Endothelial cell of umbilical vein (primary cell): ENCODE measurements at regions not wholly inside any gene's neighbourhood (a gene's known extent, or its start where the extent isn't known, plus 50 kb on each side); places are given as distances from the start of the nearest gene placed in this dataset.

Source experiments
- BruUV-seq: library from RNA; stranded (reverse); fragments of 400-500 nt; replicated peaks from 2 replicates; lab custom pipeline; 2021; lab: Mats Ljungman, UMichigan
- CTCF ChIA-PET: fragments of 300-600, 350-600 bp; sonication (Branson Sonifier 250); formaldehyde crosslinking; loops from one replicate; lab custom pipeline; 2021; ENCODE audit warnings: antibody characterized with exemption, inconsistent platforms; lab: Charles Lee
- POLR2A ChIA-PET: fragments of 300-600, 350-600 bp; sonication (Branson Sonifier 250); formaldehyde crosslinking; loops from one replicate; lab custom pipeline; 2021; ENCODE audit warnings: antibody characterized with exemption, inconsistent platforms; lab: Charles Lee
- DNase-seq: peaks from one replicate; pipeline ENCODE4 v3.0.0-alpha.2; 2011; ENCODE audit warnings: low read depth, low spot score
- FAIRE-seq: peaks from 2 replicates; lab custom pipeline; 2011; peaks lifted over from hg19 to GRCh38; lab: Jason Lieb, UNC
- H2AFZ ChIP-seq: 2 replicates; pipeline ENCODE4 v1.6.0; 2012; ENCODE audit warnings: low read depth, low read length, control low read depth, inconsistent platforms
- H3K27ac ChIP-seq: 2 replicates; pipeline ENCODE4 v1.5.1; 2011; ENCODE audit warnings: low read depth, mild to moderate bottlenecking, control low read depth, low read length, moderate library complexity; ENCODE audit not compliant: insufficient read depth
- H3K27me3 ChIP-seq, 2 experiments: 2 replicates each; pipeline versions ENCODE4 v1.6.0 to v1.6.1; 2011; ENCODE audit warnings: low read length in 2 of 2, mixed read lengths in 1 of 2; ENCODE audit not compliant: control insufficient read depth in 2 of 2, insufficient read depth in 2 of 2
- H3K36me3 ChIP-seq, 2 experiments: 2 replicates in 1 of 2; 3 replicates in 1 of 2; pipeline ENCODE4 v1.5.1; 2011; ENCODE audit warnings: low read length in 2 of 2, mild to moderate bottlenecking in 1 of 2, moderate library complexity in 1 of 2; ENCODE audit not compliant: control insufficient read depth in 2 of 2, insufficient read depth in 2 of 2; ENCODE audit errors: extremely low read depth in 1 of 2
- H3K4me1 ChIP-seq: 3 replicates; pipeline ENCODE4 v1.5.1; 2011; ENCODE audit warnings: mild to moderate bottlenecking, low read length; ENCODE audit not compliant: control insufficient read depth, insufficient read depth; ENCODE audit errors: extremely low read depth
- H3K4me2 ChIP-seq: 2 replicates; pipeline ENCODE4 v1.6.1; 2011; ENCODE audit warnings: low read length, control low read depth, mixed read lengths; ENCODE audit not compliant: insufficient read depth
- H3K4me3 ChIP-seq, 3 experiments: fragments of 200-600 bp in 1 of 3; sonication (generic), shearing (Covaris generic) in 1 of 3; replicated peaks in 1 of 3; 2 replicates each; pipeline ENCODE4 v1.5.1; 2011 to 2016; ENCODE audit warnings: control low read depth in 3 of 3, low read length in 3 of 3, mild to moderate bottlenecking in 2 of 3, inconsistent platforms in 1 of 3, low read depth in 1 of 3, moderate library complexity in 1 of 3; ENCODE audit not compliant: insufficient read depth in 1 of 3
- H3K79me2 ChIP-seq: 2 replicates; pipeline ENCODE4 v1.6.0; 2012; ENCODE audit warnings: low read length, inconsistent platforms; ENCODE audit not compliant: control insufficient read depth, insufficient read depth
- H3K9ac ChIP-seq: replicated peaks from 2 replicates; pipeline ENCODE3; 2011; ENCODE audit warnings: low read length, control low read depth; ENCODE audit not compliant: insufficient read depth; ENCODE audit errors: extremely low read depth
- H3K9me1 ChIP-seq: replicated peaks from 3 replicates; pipeline ENCODE4 v1.6.0; 2011; ENCODE audit warnings: mild to moderate bottlenecking, low read length; ENCODE audit not compliant: control insufficient read depth, insufficient read depth; ENCODE audit errors: extremely low read depth
- H3K9me3 ChIP-seq: replicated peaks from 2 replicates; pipeline ENCODE4 v1.5.1; 2012; ENCODE audit warnings: low read length, inconsistent platforms; ENCODE audit not compliant: control insufficient read depth, insufficient read depth
- H4K20me1 ChIP-seq: replicated peaks from 2 replicates; pipeline ENCODE3; 2011; ENCODE audit warnings: mild to moderate bottlenecking, low read length; ENCODE audit not compliant: control insufficient read depth, insufficient read depth; ENCODE audit errors: extremely low read depth
- FOS ChIP-seq: IDR thresholded peaks from 2 replicates; pipeline ENCODE4 v1.6.1; 2011; ENCODE audit warnings: mild to moderate bottlenecking, low read length, moderate library complexity, borderline replicate concordance; ENCODE audit not compliant: insufficient read depth
- GATA2 ChIP-seq: IDR thresholded peaks from 2 replicates; pipeline ENCODE4 v1.7.0; 2011; ENCODE audit warnings: low read depth, mild to moderate bottlenecking, moderate library complexity, mixed read lengths, low read length; ENCODE audit not compliant: insufficient read length, insufficient read depth
- POLR2A ChIP-seq: IDR thresholded peaks from 2 replicates; pipeline ENCODE4 v1.6.1; 2012; ENCODE audit warnings: low read depth, mild to moderate bottlenecking, control low read depth, low read length
- POLR2AphosphoS5 ChIP-seq: IDR thresholded peaks from 2 replicates; pipeline ENCODE4 v1.6.1; 2012; ENCODE audit warnings: low read depth, mild to moderate bottlenecking, control low read depth, low read length, moderate library complexity; ENCODE audit not compliant: insufficient read depth
- dilution Hi-C: fragments of 300-500 bp; cut with MboI; formaldehyde crosslinking; loops from one replicate; pipeline ENCODE4 v1.15.0; 2019; ENCODE audit warnings: low sequenced_read_pairs; ENCODE audit not compliant: extremely low pct_ligation_motif_present
- intact Hi-C: fragments of 100-400 bp; cut with micrococcal nuclease; formaldehyde crosslinking; loops from one replicate; pipeline ENCODE4 v1.10.0; 2022

DNA sequence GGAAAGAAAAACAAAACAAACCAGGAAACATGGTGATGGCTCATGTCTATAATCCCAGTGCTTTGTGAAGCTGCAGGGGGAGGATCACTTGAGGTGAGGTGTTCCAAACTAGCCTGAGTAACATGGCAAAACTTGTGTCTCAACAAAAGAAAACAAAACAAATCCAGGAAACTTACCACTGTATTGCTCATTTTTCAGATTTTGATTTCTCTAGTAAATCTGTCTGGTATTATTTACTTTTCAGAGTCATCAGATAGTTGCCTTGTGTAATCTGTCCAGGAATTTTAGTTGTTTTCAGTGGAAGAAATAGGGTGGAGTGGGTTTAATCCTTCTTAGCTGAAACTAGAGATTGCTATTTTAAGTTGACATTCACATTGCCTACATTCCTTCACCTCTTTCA, 91.8 kb upstream of the ALCAM start:
- no TSS peak for BruUV-seq
- no peaks in the 10 kb centered on the region for H3K36me3 ChIP-seq
- dilution Hi-C loops (no loop called here), intact Hi-C loops (loop anchor here (2.0 to 5.0 kb wide), 2 partner anchors 22 to 77 kb away; no protein-coding TSS in a partner anchor)
- H3K9ac ChIP-seq, result no peak overlapping the region
- H3K9me1 ChIP-seq, result no peaks in the 10 kb centered on the region
- H3K4me2 ChIP-seq, result peak overlapping the region; percentile 44
- DNase-seq, result peak; percentile 55
- peaks cover 12% of the 10 kb centered on the region for H3K4me1 ChIP-seq
- H3K79me2 ChIP-seq, result no peaks in the 10 kb centered on the region
- H4K20me1 ChIP-seq, result no peaks in the 10 kb centered on the region
- H3K27me3 ChIP-seq, result no peaks in the 10 kb centered on the region
- H2AFZ ChIP-seq, result no peak overlapping the region
- no peaks in the 10 kb centered on the region for H3K9me3 ChIP-seq
- FAIRE-seq, result peak; percentile 74
- H3K4me3 ChIP-seq, result no peak overlapping the region
- ChIA-PET CTCF (no interaction called here), POLR2A (no interaction called here)
- no peak overlapping the region for H3K27ac ChIP-seq
- TF ChIP-seq POLR2AphosphoS5, result no peak
- TF ChIP-seq GATA2, result peak; percentile 70
- TF ChIP-seq FOS, result peak; percentile 57

DNA sequence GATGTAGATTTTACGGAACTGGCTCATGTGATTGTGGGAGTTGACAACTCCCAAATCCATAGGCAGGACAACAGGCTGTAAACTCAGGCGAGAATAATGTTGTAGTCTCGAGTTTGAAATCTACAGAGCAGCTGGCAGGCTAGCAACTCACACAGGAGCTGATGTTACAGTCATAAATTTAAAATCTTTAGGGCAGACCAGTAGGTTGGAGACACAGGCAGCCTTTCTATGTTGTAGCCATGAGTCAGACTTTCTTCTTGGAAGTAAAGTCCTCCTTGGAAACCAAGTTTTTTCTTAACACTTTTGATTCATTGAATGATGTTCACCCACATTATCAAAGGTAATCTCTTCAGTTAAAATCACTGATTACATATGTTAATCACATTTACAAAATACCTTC, 89.1 kb upstream of the ALCAM start:
- FAIRE-seq (no peak), DNase-seq (peak; percentile 39)
- Histone ChIP-seq H2AFZ (no peak overlapping the region), H3K27me3 (no peaks in the 10 kb centered on the region), H3K4me3 (no peak overlapping the region), H4K20me1 (no peaks in the 10 kb centered on the region), H3K9ac (no peak overlapping the region), H3K36me3 (no peaks in the 10 kb centered on the region), H3K4me2 (no peak overlapping the region), H3K9me1 (no peaks in the 10 kb centered on the region), H3K9me3 (no peaks in the 10 kb centered on the region), H3K27ac (no peak overlapping the region), H3K4me1 (peaks cover 12% of the 10 kb centered on the region), H3K79me2 (no peaks in the 10 kb centered on the region)
- intact Hi-C loops, result loop anchor here (5.0 kb wide), 1 partner anchor 75 kb away; no protein-coding TSS in a partner anchor
- dilution Hi-C loops, result no loop called here
- CTCF ChIA-PET, result interaction anchor here (1.0 to 1.4 kb wide), 3 partner anchors 24 to 87 kb away, joined by 3 to 5 read pairs (median 3); no protein-coding TSS in a partner anchor
- POLR2A ChIA-PET, result no interaction called here
- TF ChIP-seq GATA2, result peak; percentile 21
- TF ChIP-seq FOS, result peak; percentile 79
- TF ChIP-seq POLR2A, result no peak
- no TSS peak for BruUV-seq
